ENCODE measurements at regions not wholly inside any gene's neighbourhood (a gene's known extent, or its start where the extent isn't known, plus 50 kb on each side); places are given as distances from the start of the nearest gene placed in this dataset.

DNA sequence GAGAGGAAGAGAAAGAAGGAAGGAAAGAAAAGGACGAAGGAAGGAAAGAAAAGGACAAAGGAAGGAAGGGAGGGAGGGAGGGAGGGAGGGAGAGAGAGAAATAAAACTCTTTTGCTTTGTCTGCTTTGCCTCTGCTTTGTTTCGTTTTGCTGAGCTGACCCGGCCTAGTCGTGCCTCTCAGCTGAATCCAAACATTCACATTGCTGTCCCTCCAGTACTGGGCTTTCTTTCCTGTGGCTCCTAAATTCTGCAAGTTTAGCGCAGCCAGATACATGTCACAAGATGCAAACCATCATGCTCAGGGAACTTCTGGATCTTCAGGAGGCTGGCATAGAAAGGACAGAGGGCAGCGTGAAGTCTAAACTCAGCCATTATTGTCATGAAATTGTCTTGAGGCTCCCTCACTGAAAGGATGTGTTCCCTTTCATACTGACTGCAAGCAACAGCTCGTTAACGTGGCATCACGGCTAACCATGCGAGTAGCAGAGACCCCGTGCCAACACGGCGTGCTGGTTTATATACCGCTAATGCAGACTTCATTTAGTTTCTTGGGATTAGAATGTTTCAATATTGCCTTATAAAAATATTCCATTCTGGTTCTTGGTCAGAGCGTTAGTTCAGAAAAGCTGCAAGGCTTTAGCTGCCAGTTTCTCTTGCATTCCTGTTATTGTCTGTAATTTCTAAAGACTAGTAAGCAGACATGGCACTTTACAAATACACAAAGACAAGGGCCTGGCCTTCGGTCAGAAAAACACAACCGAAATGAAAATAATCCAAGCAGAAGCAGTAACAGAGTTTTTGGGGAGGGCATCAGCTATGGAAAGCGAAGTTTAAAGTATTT lies 94.2 kb downstream of the TMEM174 start:
- no peak overlapping the region for H3K27ac Mint-ChIP-seq
- no peaks in the 10 kb centered on the region for H3K36me3 Mint-ChIP-seq (ENCODE audit: low read depth)
- H3K4me1 Mint-ChIP-seq (ENCODE audit: low read depth): no peaks in the 10 kb centered on the region

DNA sequence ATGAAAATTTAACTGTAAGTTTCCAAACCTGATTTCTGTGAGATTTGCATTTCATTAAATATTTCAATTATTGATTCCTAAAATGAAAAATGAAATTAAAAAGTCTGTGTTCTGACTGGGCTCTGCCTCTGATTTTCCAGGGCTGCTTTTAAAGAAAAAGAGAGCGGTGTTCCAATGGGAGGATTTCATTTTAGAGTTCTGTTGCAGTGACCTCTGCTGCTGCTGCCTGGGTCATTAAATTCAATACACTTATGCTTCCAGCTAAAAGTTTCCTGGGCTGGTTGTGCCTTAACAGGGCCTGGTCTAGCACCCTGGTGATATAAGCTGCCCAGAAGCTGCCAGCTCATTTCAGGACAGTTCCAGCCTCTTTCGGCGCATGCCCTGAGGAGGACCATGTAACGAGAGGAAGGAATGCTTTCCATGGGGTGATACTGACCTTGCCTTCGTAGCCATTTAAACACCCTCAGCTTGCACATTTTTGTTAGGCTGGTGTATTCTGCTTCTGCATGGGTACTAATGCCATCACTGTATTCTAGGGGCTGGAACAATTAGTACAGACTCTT lies 93.3 kb downstream of the TMEM174 start:
- TF ChIP-seq, protein P1, sequence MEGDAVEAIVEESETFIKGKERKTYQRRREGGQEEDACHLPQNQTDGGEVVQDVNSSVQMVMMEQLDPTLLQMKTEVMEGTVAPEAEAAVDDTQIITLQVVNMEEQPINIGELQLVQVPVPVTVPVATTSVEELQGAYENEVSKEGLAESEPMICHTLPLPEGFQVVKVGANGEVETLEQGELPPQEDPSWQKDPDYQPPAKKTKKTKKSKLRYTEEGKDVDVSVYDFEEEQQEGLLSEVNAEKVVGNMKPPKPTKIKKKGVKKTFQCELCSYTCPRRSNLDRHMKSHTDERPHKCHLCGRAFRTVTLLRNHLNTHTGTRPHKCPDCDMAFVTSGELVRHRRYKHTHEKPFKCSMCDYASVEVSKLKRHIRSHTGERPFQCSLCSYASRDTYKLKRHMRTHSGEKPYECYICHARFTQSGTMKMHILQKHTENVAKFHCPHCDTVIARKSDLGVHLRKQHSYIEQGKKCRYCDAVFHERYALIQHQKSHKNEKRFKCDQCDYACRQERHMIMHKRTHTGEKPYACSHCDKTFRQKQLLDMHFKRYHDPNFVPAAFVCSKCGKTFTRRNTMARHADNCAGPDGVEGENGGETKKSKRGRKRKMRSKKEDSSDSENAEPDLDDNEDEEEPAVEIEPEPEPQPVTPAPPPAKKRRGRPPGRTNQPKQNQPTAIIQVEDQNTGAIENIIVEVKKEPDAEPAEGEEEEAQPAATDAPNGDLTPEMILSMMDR (IDR thresholded peaks at IDR 0.05): no peak
- no peaks in the 10 kb centered on the region for H3K9me3 Mint-ChIP-seq
- CTCF ChIA-PET: interaction anchor here (0.8 kb wide), 1 partner anchor 24 kb away, joined by 3 read pairs; no protein-coding TSS in a partner anchor
- peaks cover 25% of the 10 kb centered on the region for H3K27me3 Mint-ChIP-seq
- POLR2A ChIA-PET: no interaction called here
- no peak for DNase-seq
- no peak overlapping the region for H3K4me3 Mint-ChIP-seq
- no peak overlapping the region for H3K27ac Mint-ChIP-seq
- no peak for ATAC-seq
- no peaks in the 10 kb centered on the region for H3K36me3 Mint-ChIP-seq (ENCODE audit: low read depth)
- intact Hi-C loops (cut with micrococcal nuclease): no loop called here
- H3K4me1 Mint-ChIP-seq (ENCODE audit: low read depth): no peaks in the 10 kb centered on the region

More for the DNA sequence above, 94.2 kb downstream of the TMEM174 start:
- Mint-ChIP-seq H3K9me3 (no peaks in the 10 kb centered on the region), H3K27me3 (peaks cover 22% of the 10 kb centered on the region), H3K4me3 (no peak overlapping the region)
- ChIA-PET CTCF (no interaction called here), POLR2A (no interaction called here)
- DNase-seq (no peak), ATAC-seq (no peak)
- intact Hi-C loops (cut with micrococcal nuclease): no loop called here
- TF ChIP-seq, protein P1 (IDR thresholded peaks at IDR 0.05): no peak

DNA sequence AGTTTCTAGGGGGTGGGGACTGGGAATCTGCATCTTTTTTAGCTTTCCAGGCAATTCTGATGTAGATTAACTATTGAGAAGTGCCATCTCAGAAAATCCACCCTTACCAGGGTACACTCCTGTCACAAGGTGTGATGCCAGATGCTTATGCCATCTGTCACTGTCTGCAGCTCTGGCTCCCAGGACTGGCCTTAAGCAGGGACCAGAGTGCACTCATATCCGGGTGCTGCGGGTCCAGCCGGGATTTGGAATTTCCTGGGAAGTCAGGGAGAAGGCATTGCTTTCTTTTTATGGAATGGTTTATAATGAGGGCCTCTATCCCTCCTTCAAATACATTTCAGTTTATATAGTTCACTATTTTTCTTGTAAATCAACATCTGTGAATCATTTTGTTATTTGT lies 92.6 kb downstream of the TMEM174 start:
- H3K36me3 Mint-ChIP-seq (ENCODE audit: low read depth): no peaks in the 10 kb centered on the region
- no peaks in the 10 kb centered on the region for H3K4me1 Mint-ChIP-seq (ENCODE audit: low read depth)
- no peak overlapping the region for H3K4me3 Mint-ChIP-seq
- intact Hi-C loops (cut with micrococcal nuclease): no loop called here
- ChIA-PET POLR2A (no interaction called here), CTCF (interaction anchor here (0.8 kb wide), 1 partner anchor 24 kb away, joined by 3 read pairs; no protein-coding TSS in a partner anchor)
- DNase-seq (no peak), ATAC-seq (no peak)
- no peak overlapping the region for H3K27ac Mint-ChIP-seq
- peaks cover 26% of the 10 kb centered on the region for H3K27me3 Mint-ChIP-seq
- no peaks in the 10 kb centered on the region for H3K9me3 Mint-ChIP-seq
- TF ChIP-seq, protein P1 (IDR thresholded peaks at IDR 0.05): no peak

DNA sequence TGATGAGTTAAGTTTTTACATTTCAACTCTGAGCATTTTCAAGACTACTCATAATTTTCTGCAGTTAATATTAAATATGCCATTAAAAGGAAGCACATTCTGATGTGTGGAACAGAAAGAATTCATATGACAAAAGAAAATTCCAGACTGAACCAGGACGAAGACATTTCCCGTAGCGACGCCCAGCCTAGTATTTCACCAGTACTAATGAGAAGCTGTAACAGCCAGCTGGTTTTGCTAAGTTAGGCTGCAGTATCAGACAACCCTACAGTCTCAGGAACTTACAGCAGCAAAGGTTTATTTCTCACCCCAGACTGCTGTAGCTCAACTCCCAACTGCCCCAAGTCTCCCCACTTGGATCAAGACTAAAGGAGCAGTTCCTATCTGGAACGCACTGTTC lies 91.6 kb downstream of the TMEM174 start:
- Mint-ChIP-seq H3K4me3 (no peak overlapping the region), H3K27ac (no peak overlapping the region), H3K36me3 (ENCODE audit: low read depth) (no peaks in the 10 kb centered on the region), H3K27me3 (peaks cover 25% of the 10 kb centered on the region), H3K4me1 (ENCODE audit: low read depth) (no peaks in the 10 kb centered on the region), H3K9me3 (no peaks in the 10 kb centered on the region)
- ChIA-PET POLR2A (no interaction called here), CTCF (no interaction called here)
- ATAC-seq (no peak), DNase-seq (no peak)
- TF ChIP-seq, protein P1 (IDR thresholded peaks at IDR 0.05): no peak
- intact Hi-C loops (cut with micrococcal nuclease): no loop called here

DNA sequence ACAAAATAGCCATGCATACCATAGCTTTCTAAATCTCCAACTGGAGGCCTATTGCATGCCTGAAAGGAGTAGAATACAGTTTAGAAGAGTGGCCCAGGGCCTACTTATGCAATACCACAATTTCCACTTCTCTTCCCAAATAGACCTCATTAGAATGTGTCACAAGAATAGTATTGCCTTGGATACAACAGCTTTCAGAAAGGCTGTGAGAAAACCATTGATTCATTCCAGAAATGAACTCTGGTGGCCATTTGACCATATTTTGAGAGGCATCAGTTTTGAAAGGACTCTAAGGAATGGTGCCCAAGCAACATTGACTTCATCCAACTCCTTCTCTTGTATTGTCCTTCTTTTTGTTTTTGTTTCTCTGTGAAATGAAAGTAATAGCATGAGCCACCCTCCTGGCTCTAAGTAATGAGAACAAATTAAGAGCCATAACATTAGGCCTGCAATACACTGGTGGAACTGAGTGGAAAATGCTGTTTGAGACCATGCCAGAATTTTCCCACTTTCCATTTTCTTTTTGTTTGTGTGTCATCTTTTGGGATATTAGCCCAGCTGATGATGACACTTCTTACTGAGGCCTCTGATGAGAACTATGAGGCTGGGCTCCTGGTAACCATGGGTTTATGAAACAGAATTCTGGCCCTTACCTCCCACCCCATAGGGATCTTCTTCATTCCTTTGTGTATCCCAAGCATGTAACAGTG lies 90.2 kb downstream of the TMEM174 start:
- Mint-ChIP-seq H3K27me3 (peaks cover 34% of the 10 kb centered on the region), H3K36me3 (ENCODE audit: low read depth) (no peaks in the 10 kb centered on the region), H3K4me1 (ENCODE audit: low read depth) (no peaks in the 10 kb centered on the region), H3K4me3 (no peak overlapping the region), H3K27ac (no peak overlapping the region), H3K9me3 (no peaks in the 10 kb centered on the region)
- TF ChIP-seq, protein P1 (IDR thresholded peaks at IDR 0.05): no peak
- ChIA-PET POLR2A (no interaction called here), CTCF (no interaction called here)
- intact Hi-C loops (cut with micrococcal nuclease): no loop called here
- ATAC-seq (no peak), DNase-seq (no peak)
